ENCODE measurements at regions not wholly inside any gene's neighbourhood (a gene's known extent, or its start where the extent isn't known, plus 50 kb on each side); places are given as distances from the start of the nearest gene placed in this dataset.
"Not testable (repeated sequence)": the region's sequence is repeated elsewhere in the genome, so short reads cannot be mapped to it uniquely, and the experiment has no call there.

- peak; percentile 10 for DNase-seq
These were observed 261.9 kb downstream of the KCNRG start for GRCh38 chr13:50277127-50277526.

- DNase-seq = no peak
These were observed 262.7 kb downstream of the KCNRG start for GRCh38 chr13:50277906-50278305.

GRCh38 chr13:50280441-50280937, 265.2 kb downstream of the KCNRG start:
- no peak for DNase-seq

GRCh38 chr13:50282016-50282415, 266.8 kb downstream of the KCNRG start:
- DNase-seq = no peak

GRCh38 chr13:50283017-50283416, 267.8 kb downstream of the KCNRG start:
- DNase-seq = no peak

GRCh38 chr13:50284540-50284939, 269.3 kb downstream of the KCNRG start:
- peak; percentile 59 for DNase-seq

GRCh38 chr13:50285283-50285682, 270.0 kb downstream of the KCNRG start:
- DNase-seq = no peak

GRCh38 chr13:50286324-50286723, 271.1 kb downstream of the KCNRG start:
- no peak for DNase-seq

- peak; percentile 37 for DNase-seq
These were observed 274.9 kb downstream of the KCNRG start for GRCh38 chr13:50290186-50290585.

- no peak for DNase-seq
These were observed 276.4 kb downstream of the KCNRG start for GRCh38 chr13:50291611-50292010.

GRCh38 chr13:50292081-50292480, 276.8 kb downstream of the KCNRG start:
- DNase-seq = no peak

- not testable (repeated sequence) for DNase-seq
These were observed 279.2 kb downstream of the KCNRG start for GRCh38 chr13:50294425-50294824.

GRCh38 chr13:50299546-50300249, 284.5 kb downstream of the KCNRG start:
- no peak for DNase-seq

- DNase-seq = peak; percentile 21
These were observed 288.9 kb downstream of the KCNRG start for GRCh38 chr13:50303963-50304721.

GRCh38 chr13:50306156-50306555, 290.9 kb downstream of the KCNRG start:
- DNase-seq = no peak

- DNase-seq = no peak
These were observed 294.1 kb downstream of the KCNRG start for GRCh38 chr13:50309318-50309717.

GRCh38 chr13:50309882-50310594, 294.8 kb downstream of the KCNRG start:
- peak; percentile 22 for DNase-seq

GRCh38 chr13:50310734-50311133, 295.5 kb downstream of the KCNRG start:
- DNase-seq = no peak

- DNase-seq = peak; percentile 20
These were observed 303.6 kb downstream of the KCNRG start for GRCh38 chr13:50318887-50319286.

GRCh38 chr13:50319635-50320255, 304.5 kb downstream of the KCNRG start:
- peak; percentile 87 for DNase-seq

- no peak for DNase-seq
These were observed 305.1 kb downstream of the KCNRG start for GRCh38 chr13:50320271-50320862.

GRCh38 chr13:50322006-50322405, 306.8 kb downstream of the KCNRG start:
- DNase-seq = peak; percentile 29
